H1 (cell line): ENCODE measurements at regions not wholly inside any gene's neighbourhood (a gene's known extent, or its start where the extent isn't known, plus 50 kb on each side); places are given as distances from the start of the nearest gene placed in this dataset.

ENCODE experiments used
- CEBPB ChIP-seq: IDR thresholded peaks from 2 replicates; pipeline ENCODE4 v1.6.1; 2012; ENCODE audit warnings: low read depth, low read length
- E2F6 ChIP-seq: IDR thresholded peaks from 2 replicates; pipeline ENCODE4 v1.6.1; 2012; ENCODE audit warnings: inconsistent platforms
- HDAC6 ChIP-seq: IDR thresholded peaks from one replicate; pipeline ENCODE4 v1.7.1; 2012; ENCODE audit warnings: low read depth, mild to moderate bottlenecking, inconsistent platforms, low read length, moderate library complexity
- PHF8 ChIP-seq: fragments of 200-600 bp; sonication (generic); conservative IDR thresholded peaks from 2 replicates; pipeline ENCODE4 v1.7.1; 2012; ENCODE audit warnings: low read depth, mild to moderate bottlenecking, inconsistent platforms, low read length, moderate library complexity
- RBBP5 ChIP-seq: IDR thresholded peaks from 2 replicates; pipeline ENCODE4 v1.7.1; 2012; ENCODE audit warnings: low read depth, mild to moderate bottlenecking, inconsistent platforms, low read length, moderate library complexity, borderline replicate concordance

- TF ChIP-seq HDAC6: no peak
- no peak for TF ChIP-seq RBBP5
- TF ChIP-seq PHF8: no peak
- no peak for TF ChIP-seq E2F6
- TF ChIP-seq CEBPB: no peak
Measured at GRCh38 chr10:130888493-130888892, 423.0 kb downstream of the TCERG1L start (continued).
